ENCODE measurements at regions not wholly inside any gene's neighbourhood (a gene's known extent, or its start where the extent isn't known, plus 50 kb on each side); places are given as distances from the start of the nearest gene placed in this dataset.

DNA sequence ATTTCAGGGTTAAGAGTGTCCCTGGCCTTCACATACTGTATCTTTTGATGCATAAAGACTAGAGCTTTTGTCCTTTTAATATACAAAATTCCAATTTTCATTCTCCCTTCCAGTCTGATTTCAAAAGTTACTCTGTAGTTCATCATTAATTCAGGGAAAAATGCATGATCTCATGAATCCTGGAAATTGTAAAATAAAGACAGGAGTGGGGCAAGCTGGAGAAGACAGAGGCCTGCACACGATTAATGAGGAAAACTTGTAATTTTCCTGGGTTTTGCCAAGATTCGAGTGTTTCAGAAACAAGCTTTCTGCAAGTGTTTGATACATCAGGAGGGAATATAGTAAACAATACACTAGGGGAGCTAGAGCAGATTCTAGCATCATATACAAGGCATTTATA, 947.9 kb downstream of the FAT4 start:
- no peak overlapping the region for H3K27ac ChIP-seq
- no peaks in the 10 kb centered on the region for H3K4me1 ChIP-seq
- no peaks in the 10 kb centered on the region for H3K27me3 ChIP-seq
- TF ChIP-seq POLR2A (IDR thresholded peaks at IDR 0.05) (no peak), POLR2AphosphoS5 (IDR thresholded peaks at IDR 0.05; ENCODE audit: insufficient read depth in 1 of 2, low read depth in 1 of 2) (no peak)
- TF ChIP-seq, protein P1, sequence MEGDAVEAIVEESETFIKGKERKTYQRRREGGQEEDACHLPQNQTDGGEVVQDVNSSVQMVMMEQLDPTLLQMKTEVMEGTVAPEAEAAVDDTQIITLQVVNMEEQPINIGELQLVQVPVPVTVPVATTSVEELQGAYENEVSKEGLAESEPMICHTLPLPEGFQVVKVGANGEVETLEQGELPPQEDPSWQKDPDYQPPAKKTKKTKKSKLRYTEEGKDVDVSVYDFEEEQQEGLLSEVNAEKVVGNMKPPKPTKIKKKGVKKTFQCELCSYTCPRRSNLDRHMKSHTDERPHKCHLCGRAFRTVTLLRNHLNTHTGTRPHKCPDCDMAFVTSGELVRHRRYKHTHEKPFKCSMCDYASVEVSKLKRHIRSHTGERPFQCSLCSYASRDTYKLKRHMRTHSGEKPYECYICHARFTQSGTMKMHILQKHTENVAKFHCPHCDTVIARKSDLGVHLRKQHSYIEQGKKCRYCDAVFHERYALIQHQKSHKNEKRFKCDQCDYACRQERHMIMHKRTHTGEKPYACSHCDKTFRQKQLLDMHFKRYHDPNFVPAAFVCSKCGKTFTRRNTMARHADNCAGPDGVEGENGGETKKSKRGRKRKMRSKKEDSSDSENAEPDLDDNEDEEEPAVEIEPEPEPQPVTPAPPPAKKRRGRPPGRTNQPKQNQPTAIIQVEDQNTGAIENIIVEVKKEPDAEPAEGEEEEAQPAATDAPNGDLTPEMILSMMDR (IDR thresholded peaks at IDR 0.05) = no peak
- H3K36me3 ChIP-seq = no peaks in the 10 kb centered on the region
- intact Hi-C loops (cut with DNase I) = no loop called here
- no peaks in the 10 kb centered on the region for H3K9me3 ChIP-seq
- H3K4me3 ChIP-seq = no peak overlapping the region
- DNase-seq (ENCODE audit: extremely low spot score in 2 of 2) = no peak

DNA sequence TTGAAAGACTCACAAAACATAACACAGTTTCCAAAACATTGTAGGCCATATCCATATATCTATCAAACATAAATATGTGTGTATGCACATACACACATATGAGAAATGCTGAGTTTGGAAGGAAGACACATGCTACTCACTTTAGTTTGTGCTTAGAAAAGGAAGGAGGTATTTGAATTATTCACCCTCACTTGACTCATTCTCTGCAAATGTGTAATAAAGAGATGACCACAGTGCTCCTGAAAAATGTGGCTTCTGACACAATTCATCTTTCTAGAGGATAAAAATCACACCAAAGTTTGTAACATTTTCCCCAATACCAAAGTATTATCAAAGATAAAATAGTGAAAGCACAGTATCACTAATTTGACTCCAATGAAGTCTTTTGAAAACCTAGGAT, 950.1 kb downstream of the FAT4 start:
- no peak overlapping the region for H3K4me3 ChIP-seq
- intact Hi-C loops (cut with DNase I) = no loop called here
- no peaks in the 10 kb centered on the region for H3K27me3 ChIP-seq
- no peak overlapping the region for H3K27ac ChIP-seq
- no peak for DNase-seq (ENCODE audit: extremely low spot score in 2 of 2)
- TF ChIP-seq, protein P1 (IDR thresholded peaks at IDR 0.05) = no peak
- H3K9me3 ChIP-seq = no peaks in the 10 kb centered on the region
- H3K36me3 ChIP-seq = no peaks in the 10 kb centered on the region
- no peaks in the 10 kb centered on the region for H3K4me1 ChIP-seq

DNA sequence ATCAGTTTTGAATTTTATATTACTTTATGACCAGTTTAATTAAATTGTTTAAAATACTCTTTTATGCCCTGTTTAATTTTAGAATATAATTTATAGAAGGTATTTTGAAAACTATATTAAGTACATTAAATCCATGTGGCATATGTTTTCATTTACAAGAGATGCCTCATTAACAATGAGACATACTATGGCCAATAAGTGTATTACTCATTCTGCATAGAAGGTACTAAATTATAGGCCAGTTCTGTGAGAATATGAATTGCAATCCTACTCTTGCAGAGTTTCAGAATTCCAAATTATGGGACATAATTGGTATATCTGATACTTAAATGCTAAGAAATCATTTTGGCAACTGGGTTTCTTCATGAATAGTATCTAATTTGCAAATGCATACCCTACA, 951.1 kb downstream of the FAT4 start:
- TF ChIP-seq, protein P1 (IDR thresholded peaks at IDR 0.05) = no peak
- no peak for TF ChIP-seq POLR2A (IDR thresholded peaks at IDR 0.05)

DNA sequence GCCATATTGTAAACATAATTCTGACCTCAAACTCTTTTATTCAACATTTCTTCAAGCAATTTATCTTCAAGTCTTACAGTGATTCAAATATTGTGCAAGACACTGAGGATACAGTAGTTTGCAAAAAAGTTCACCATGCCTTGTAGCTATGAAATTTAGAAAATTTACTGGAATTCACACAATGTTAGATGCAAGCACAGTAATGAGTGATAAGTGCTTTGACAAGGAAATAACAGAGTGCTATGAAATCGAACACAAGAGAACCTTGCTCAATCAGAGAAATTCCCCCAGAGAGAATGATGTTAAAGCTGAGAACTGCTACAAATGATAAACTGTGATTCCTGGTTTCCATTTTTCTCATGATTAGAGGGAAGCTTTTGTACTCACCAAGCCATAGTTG, 952.9 kb downstream of the FAT4 start:
- no peak for TF ChIP-seq POLR2A (IDR thresholded peaks at IDR 0.05)
- TF ChIP-seq, protein P1 (IDR thresholded peaks at IDR 0.05) = no peak
- TF ChIP-seq POLR2AphosphoS5 (IDR thresholded peaks at IDR 0.05; ENCODE audit: insufficient read depth in 1 of 2, low read depth in 1 of 2) = no peak
- Histone ChIP-seq H3K27ac (no peak overlapping the region), H3K4me1 (no peaks in the 10 kb centered on the region), H3K36me3 (no peaks in the 10 kb centered on the region), H3K9me3 (no peaks in the 10 kb centered on the region), H3K4me3 (no peak overlapping the region), H3K27me3 (no peaks in the 10 kb centered on the region)
- DNase-seq (ENCODE audit: extremely low spot score in 2 of 2) = no peak
- intact Hi-C loops (cut with DNase I) = no loop called here

More for the DNA sequence above, 951.1 kb downstream of the FAT4 start:
- no peak overlapping the region for H3K27ac ChIP-seq
- no peaks in the 10 kb centered on the region for H3K4me1 ChIP-seq
- DNase-seq (ENCODE audit: extremely low spot score in 2 of 2) = no peak
- H3K9me3 ChIP-seq = no peaks in the 10 kb centered on the region
- no peak overlapping the region for H3K4me3 ChIP-seq
- no peaks in the 10 kb centered on the region for H3K36me3 ChIP-seq
- intact Hi-C loops (cut with DNase I) = no loop called here
- H3K27me3 ChIP-seq = no peaks in the 10 kb centered on the region

DNA sequence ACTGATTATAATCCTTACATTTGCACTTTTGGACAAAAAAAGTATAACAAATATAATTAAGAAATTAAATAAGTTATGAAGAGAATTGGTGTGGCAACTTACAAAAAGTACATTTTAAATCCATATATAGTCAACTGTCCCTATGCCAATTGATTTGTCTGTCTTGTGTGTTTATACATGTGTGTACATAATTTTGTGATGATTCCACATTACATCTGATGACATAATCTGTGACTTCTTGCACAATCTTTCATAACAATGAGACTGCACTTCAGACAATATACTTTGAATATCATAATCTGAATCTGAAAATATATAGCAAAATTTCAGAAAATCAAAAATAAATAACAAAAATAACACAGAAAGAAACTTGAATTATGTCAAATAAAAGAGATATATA, 953.4 kb downstream of the FAT4 start:
- no peak overlapping the region for H3K4me3 ChIP-seq
- DNase-seq (ENCODE audit: extremely low spot score in 2 of 2) = no peak
- intact Hi-C loops (cut with DNase I) = no loop called here
- H3K4me1 ChIP-seq = no peaks in the 10 kb centered on the region
- no peak overlapping the region for H3K27ac ChIP-seq
- no peaks in the 10 kb centered on the region for H3K27me3 ChIP-seq
- H3K36me3 ChIP-seq = no peaks in the 10 kb centered on the region
- no peaks in the 10 kb centered on the region for H3K9me3 ChIP-seq
- TF ChIP-seq, protein P1 (IDR thresholded peaks at IDR 0.05) = no peak
- TF ChIP-seq POLR2AphosphoS5 (IDR thresholded peaks at IDR 0.05; ENCODE audit: insufficient read depth in 1 of 2, low read depth in 1 of 2) = no peak
- no peak for TF ChIP-seq POLR2A (IDR thresholded peaks at IDR 0.05)
